Neuronal stem cell (in vitro differentiated cells): ENCODE measurements at regions not wholly inside any gene's neighbourhood (a gene's known extent, or its start where the extent isn't known, plus 50 kb on each side); places are given as distances from the start of the nearest gene placed in this dataset.
"Not testable (repeated sequence)": the region's sequence is repeated elsewhere in the genome, so short reads cannot be mapped to it uniquely, and the experiment has no call there.

Experiments used
- DNase-seq: peaks from one replicate; pipeline ENCODE4 v3.0.0-alpha.2; 2013; ENCODE audit warnings: low spot score
- H2AFZ ChIP-seq: one replicate; pipeline ENCODE4 v1.6.1; 2013; ENCODE audit warnings: mild to moderate bottlenecking, low read length, inconsistent platforms
- H2AK5ac ChIP-seq: 2 replicates; pipeline ENCODE4 v1.6.1; 2013; ENCODE audit warnings: low read depth, mild to moderate bottlenecking, inconsistent platforms, low read length, moderate library complexity, mixed read lengths
- H2BK120ac ChIP-seq: 2 replicates; pipeline ENCODE4 v1.6.1; 2013; ENCODE audit warnings: low read depth, mild to moderate bottlenecking, inconsistent platforms, low read length, moderate library complexity, mixed read lengths
- H2BK12ac ChIP-seq: one replicate; pipeline ENCODE4 v1.6.1; 2013; ENCODE audit warnings: low read length, inconsistent platforms
- H2BK15ac ChIP-seq: 2 replicates; pipeline ENCODE4 v1.6.1; 2013; ENCODE audit warnings: mild to moderate bottlenecking, low read length, inconsistent platforms, mixed read lengths
- H2BK5ac ChIP-seq: one replicate; pipeline ENCODE4 v1.6.1; 2013; ENCODE audit warnings: inconsistent platforms, mild to moderate bottlenecking, low read length, moderate library complexity
- H3K14ac ChIP-seq: one replicate; pipeline ENCODE4 v1.6.1; 2013; ENCODE audit warnings: low read length, inconsistent platforms
- H3K18ac ChIP-seq: 2 replicates; pipeline ENCODE4 v1.6.1; 2013; ENCODE audit warnings: low read length, inconsistent platforms
- H3K23ac ChIP-seq: 2 replicates; pipeline ENCODE4 v1.6.1; 2013; ENCODE audit warnings: low read depth, mild to moderate bottlenecking, mixed read lengths, low read length, inconsistent platforms; ENCODE audit not compliant: poor library complexity
- H3K27ac ChIP-seq: replicated peaks from 3 replicates; pipeline ENCODE4 v1.5.1; 2013; ENCODE audit warnings: low read length, inconsistent platforms
- H3K27me3 ChIP-seq, 3 experiments: 2 replicates each; pipeline ENCODE4 v1.6.1; 2013; ENCODE audit warnings: low read length in 3 of 3, mild to moderate bottlenecking in 2 of 3, inconsistent platforms in 1 of 3, low read depth in 1 of 3, mixed read lengths in 1 of 3, moderate library complexity in 1 of 3; ENCODE audit not compliant: control insufficient read depth in 3 of 3, insufficient read depth in 3 of 3
- H3K36me3 ChIP-seq, 2 donors: replicated peaks in 1 of 2; 2 replicates each; pipeline ENCODE4 v1.6.1; 2013; ENCODE audit warnings: low read length in 2 of 2; ENCODE audit not compliant: control insufficient read depth in 2 of 2, insufficient read depth in 2 of 2
- H3K4ac ChIP-seq: 2 replicates; pipeline ENCODE4 v1.6.1; 2013; ENCODE audit warnings: inconsistent platforms, mild to moderate bottlenecking, low read length, moderate library complexity
- H3K4me1 ChIP-seq, 2 donors: 1 replicate in 1 of 2; 2 replicates in 1 of 2; pipeline ENCODE4 v1.6.1; 2013; ENCODE audit warnings: low read length in 2 of 2, low read depth in 1 of 2; ENCODE audit not compliant: control insufficient read depth in 2 of 2, insufficient read depth in 1 of 2
- H3K4me2 ChIP-seq: one replicate; pipeline ENCODE4 v1.6.1; 2013; ENCODE audit warnings: mild to moderate bottlenecking, low read length, inconsistent platforms; ENCODE audit not compliant: insufficient read depth, poor library complexity, severe bottlenecking
- H3K4me3 ChIP-seq, 2 donors: 2 replicates each; pipeline ENCODE4 v1.5.1; 2013; ENCODE audit warnings: low read length in 2 of 2, mild to moderate bottlenecking in 2 of 2, inconsistent platforms in 1 of 2, moderate library complexity in 1 of 2
- H3K79me1 ChIP-seq: one replicate; pipeline ENCODE4 v1.6.1; 2013; ENCODE audit warnings: low read depth, mild to moderate bottlenecking, inconsistent platforms, low read length, moderate library complexity
- H3K9ac ChIP-seq: one replicate; pipeline ENCODE4 v1.6.1; 2013; ENCODE audit warnings: mild to moderate bottlenecking, low read depth, low read length, inconsistent platforms; ENCODE audit not compliant: poor library complexity
- H3K9me3 ChIP-seq, 2 donors: replicated peaks in 1 of 2; 2 replicates each; pipeline versions ENCODE3 to v1.6.1; 2013; ENCODE audit warnings: low read length in 2 of 2, mild to moderate bottlenecking in 2 of 2, inconsistent platforms in 1 of 2, low read depth in 1 of 2, mixed read lengths in 1 of 2, moderate library complexity in 1 of 2; ENCODE audit not compliant: control insufficient read depth in 2 of 2, insufficient read depth in 1 of 2
- H4K8ac ChIP-seq: one replicate; pipeline ENCODE4 v1.6.1; 2013; ENCODE audit warnings: low read depth, mild to moderate bottlenecking, inconsistent platforms, low read length, moderate library complexity
- H4K91ac ChIP-seq: one replicate; pipeline ENCODE4 v1.6.1; 2013; ENCODE audit warnings: low read length, low read depth, mild to moderate bottlenecking, inconsistent platforms; ENCODE audit not compliant: poor library complexity
- WGBS, 2 donors: extraction: QIAGEN DNeasy Blood & Tissue Kit; methylation state at CpG; one replicate each; pipeline ENCODE4 v1.1.7; 2013; ENCODE audit warnings: missing lambda C conversion rate in 2 of 2, mixed read lengths in 1 of 2; ENCODE audit not compliant: insufficient read length in 2 of 2, insufficient replicate concordance in 1 of 2; ENCODE audit errors: extremely low coverage in 2 of 2; 5-methylcytosine and 5-hydroxymethylcytosine counted together

- Histone ChIP-seq H3K9ac (no peak overlapping the region), H2BK12ac (no peak overlapping the region), H3K27ac (no peak overlapping the region), H2BK5ac (no peak overlapping the region), H2BK120ac (no peak overlapping the region), H3K9me3 (peaks cover 0 to 2% of the 10 kb centered on the region in 2 donors), H3K18ac (no peak overlapping the region), H3K4me1 (no peaks in the 10 kb centered on the region), H3K36me3 (no peaks in the 10 kb centered on the region), H3K4me2 (no peak overlapping the region), H3K4me3 (no peak overlapping the region), H3K27me3 (no peaks in the 10 kb centered on the region), H4K91ac (no peak overlapping the region), H3K4ac (no peak overlapping the region), H2AK5ac (no peak overlapping the region), H3K14ac (no peak overlapping the region), H4K8ac (no peak overlapping the region), H3K79me1 (no peaks in the 10 kb centered on the region), H3K23ac (no peak overlapping the region), H2AFZ (no peak overlapping the region), H2BK15ac (no peak overlapping the region)
- DNase-seq = no peak
These were observed 109.8 kb upstream of the RPRM start for GRCh38 chr2:153588408-153588807.

DNA sequence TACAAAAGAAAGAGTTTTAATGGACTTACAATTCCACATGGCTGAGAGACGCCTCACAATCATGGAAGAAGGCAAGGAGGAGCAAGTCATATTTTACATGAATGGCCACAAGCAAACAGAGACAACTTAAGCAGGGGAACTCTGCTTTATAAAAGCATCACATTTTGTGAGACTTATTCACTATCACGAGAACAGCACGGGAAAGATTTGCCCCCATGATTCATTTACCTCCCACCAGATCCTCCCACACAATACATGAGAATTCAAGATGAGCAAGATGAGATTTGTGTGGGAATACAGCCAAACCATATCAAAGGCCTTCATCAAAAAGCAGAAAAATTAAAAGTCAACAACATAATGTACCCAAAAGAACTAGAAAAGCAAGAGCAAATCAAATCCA, 111.0 kb upstream of the RPRM start:
- Histone ChIP-seq H3K27ac (no peak overlapping the region), H4K8ac (no peak overlapping the region), H3K9ac (no peak overlapping the region), H2BK5ac (no peak overlapping the region), H3K18ac (no peak overlapping the region), H3K36me3 (no peaks in the 10 kb centered on the region), H2AK5ac (no peak overlapping the region), H3K23ac (no peak overlapping the region), H2BK15ac (no peak overlapping the region), H2BK12ac (no peak overlapping the region), H4K91ac (no peak overlapping the region), H3K4me1 (no peaks in the 10 kb centered on the region), H2BK120ac (no peak overlapping the region), H2AFZ (no peak overlapping the region), H3K9me3 (peaks cover 0 to 2% of the 10 kb centered on the region in 2 donors), H3K4ac (no peak overlapping the region), H3K27me3 (no peaks in the 10 kb centered on the region), H3K4me3 (no peak overlapping the region), H3K14ac (no peak overlapping the region), H3K79me1 (no peaks in the 10 kb centered on the region), H3K4me2 (no peak overlapping the region)
- DNase-seq = no peak
- WGBS, 2 donors = no CpG with 5 or more reads among the region's 3 CpGs

DNA sequence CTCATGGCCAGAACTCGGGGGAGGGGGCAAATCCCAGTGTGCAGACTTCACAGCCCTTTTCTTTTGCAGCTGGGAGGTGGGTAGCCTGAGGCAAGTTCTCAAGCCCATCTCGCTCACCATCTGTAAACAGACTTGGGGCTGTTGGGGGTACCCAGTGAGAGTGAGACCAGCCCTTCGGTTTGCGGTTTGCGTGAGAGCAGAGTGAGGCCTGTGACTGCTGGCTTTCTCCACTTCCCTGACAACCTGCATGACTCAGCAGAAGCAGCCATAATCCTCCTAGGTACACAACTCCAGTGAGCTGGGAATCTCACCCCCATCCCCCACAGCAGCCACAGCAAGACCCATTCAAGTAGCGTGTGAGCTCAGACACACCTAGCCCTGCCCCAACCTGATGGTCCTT, 114.5 kb upstream of the RPRM start:
- not testable (repeated sequence) for H3K9ac ChIP-seq, H3K27ac ChIP-seq, H4K91ac ChIP-seq

DNA sequence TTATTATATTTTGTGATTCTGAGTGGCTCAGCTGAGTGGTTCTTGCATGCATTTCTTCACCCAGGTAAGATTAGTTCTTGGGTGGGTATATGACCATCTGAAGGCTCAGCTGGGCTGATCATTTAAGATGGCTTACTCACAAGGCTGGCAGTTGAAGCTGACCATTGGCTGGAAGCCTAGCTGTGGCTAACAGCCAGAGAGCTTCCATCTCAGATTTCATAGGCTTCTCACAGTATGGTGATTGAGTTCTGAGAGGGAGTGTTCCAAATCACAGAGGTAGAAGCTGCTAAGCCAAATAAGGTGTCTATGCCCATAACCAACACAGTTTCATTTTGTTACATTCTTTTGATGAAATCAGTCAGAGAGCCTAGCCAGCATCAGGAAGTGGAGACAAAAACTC, 117.4 kb upstream of the RPRM start:
- no peak overlapping the region for H2BK5ac ChIP-seq
- H3K4me2 ChIP-seq = no peak overlapping the region
- H3K79me1 ChIP-seq = no peaks in the 10 kb centered on the region
- H2BK15ac ChIP-seq = no peak overlapping the region
- no peak overlapping the region for H4K91ac ChIP-seq
- H3K36me3 ChIP-seq = no peaks in the 10 kb centered on the region
- H3K4ac ChIP-seq = no peak overlapping the region
- H3K18ac ChIP-seq = no peak overlapping the region
- H3K27ac ChIP-seq = no peak overlapping the region
- H3K4me3 ChIP-seq = no peak overlapping the region
- H2BK12ac ChIP-seq = no peak overlapping the region
- H3K4me1 ChIP-seq = no peaks in the 10 kb centered on the region
- no peak overlapping the region for H3K23ac ChIP-seq
- H2AFZ ChIP-seq = no peak overlapping the region
- no peak overlapping the region for H3K14ac ChIP-seq
- no peak overlapping the region for H3K9ac ChIP-seq
- H2BK120ac ChIP-seq = no peak overlapping the region
- H2AK5ac ChIP-seq = no peak overlapping the region
- H3K27me3 ChIP-seq = no peaks in the 10 kb centered on the region
- H3K9me3 ChIP-seq = no peaks in the 10 kb centered on the region
- H4K8ac ChIP-seq = no peak overlapping the region
- DNase-seq = peak; percentile 6

More for the DNA sequence above, 114.5 kb upstream of the RPRM start:
- H3K18ac ChIP-seq, H3K36me3 ChIP-seq, H3K79me1 ChIP-seq, H3K4ac ChIP-seq, H3K14ac ChIP-seq, H3K4me1 ChIP-seq, H3K23ac ChIP-seq, DNase-seq, H2BK15ac ChIP-seq, H3K27me3 ChIP-seq, H2BK12ac ChIP-seq, H2AK5ac ChIP-seq, H2BK5ac ChIP-seq, H3K4me3 ChIP-seq, H3K9me3 ChIP-seq, H2BK120ac ChIP-seq, H3K4me2 ChIP-seq, H4K8ac ChIP-seq: not testable (repeated sequence)
- H2AFZ ChIP-seq = peak overlapping the region; percentile 61
- no CpG with 5 or more reads among the region's 6 CpGs for WGBS, 2 donors
